ENCODE measurements at regions not wholly inside any gene's neighbourhood (a gene's known extent, or its start where the extent isn't known, plus 50 kb on each side); places are given as distances from the start of the nearest gene placed in this dataset.

GRCh38 chr20:58099956-58100730 is 128.3 kb downstream of the ANKRD60 start:
- DNase-seq (ENCODE audit: extremely low read depth, low read depth) = no peak
- no peak overlapping the region for H3K4me3 ChIP-seq (replicated peaks; ENCODE audit: low read depth, low read length)
- TF ChIP-seq CTCF (IDR thresholded peaks at IDR 0.05; ENCODE audit: low read depth, low read length, missing control alignments) = no peak

DNA sequence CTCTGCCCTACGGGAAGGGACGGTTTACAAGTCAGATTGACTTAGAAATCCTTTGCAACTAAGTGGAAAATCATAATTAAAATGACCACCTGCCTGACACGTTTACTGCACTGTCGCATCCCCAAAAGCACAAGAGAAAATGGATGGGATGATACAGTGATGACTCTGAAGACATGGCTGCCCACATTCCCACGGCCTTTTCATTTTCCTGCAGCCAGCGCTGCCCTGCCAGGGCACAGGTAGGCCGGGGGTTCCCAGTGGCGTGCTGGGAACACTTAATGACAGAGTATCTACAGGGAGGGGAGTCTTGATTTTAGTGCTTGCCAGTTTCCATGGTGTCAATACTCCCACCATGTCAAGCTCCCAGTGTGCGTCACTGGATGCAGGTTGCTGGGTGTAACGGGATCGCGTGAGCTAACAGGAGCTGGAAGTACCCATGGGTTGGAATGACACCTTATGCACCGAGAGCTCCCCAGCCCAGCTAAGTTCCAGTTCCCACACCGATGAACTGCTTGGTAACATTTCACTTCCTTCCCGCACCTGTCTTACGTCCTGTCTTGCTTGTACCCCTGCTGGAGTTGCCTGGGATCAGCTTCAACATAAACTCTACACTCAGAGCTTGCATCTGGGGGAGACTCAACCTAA is 129.0 kb downstream of the ANKRD60 start:
- no peak for TF ChIP-seq CTCF (IDR thresholded peaks at IDR 0.05; ENCODE audit: low read depth, low read length, missing control alignments)
- H3K4me3 ChIP-seq (replicated peaks; ENCODE audit: low read depth, low read length) = no peak overlapping the region
- no peak for DNase-seq (ENCODE audit: extremely low read depth, low read depth)

GRCh38 chr20:58098571-58098970 is 129.9 kb downstream of the ANKRD60 start:
- TF ChIP-seq CTCF (IDR thresholded peaks at IDR 0.05; ENCODE audit: low read depth, low read length, missing control alignments) = no peak
- no peak overlapping the region for H3K4me3 ChIP-seq (replicated peaks; ENCODE audit: low read depth, low read length)
- no peak for DNase-seq (ENCODE audit: extremely low read depth, low read depth)

- no peak for TF ChIP-seq CTCF (IDR thresholded peaks at IDR 0.05; ENCODE audit: low read depth, low read length, missing control alignments)
- H3K4me3 ChIP-seq (replicated peaks; ENCODE audit: low read depth, low read length) = no peak overlapping the region
- no peak for DNase-seq (ENCODE audit: extremely low read depth, low read depth)
Observed at GRCh38 chr20:58097943-58098342, 130.5 kb downstream of the ANKRD60 start.

DNA sequence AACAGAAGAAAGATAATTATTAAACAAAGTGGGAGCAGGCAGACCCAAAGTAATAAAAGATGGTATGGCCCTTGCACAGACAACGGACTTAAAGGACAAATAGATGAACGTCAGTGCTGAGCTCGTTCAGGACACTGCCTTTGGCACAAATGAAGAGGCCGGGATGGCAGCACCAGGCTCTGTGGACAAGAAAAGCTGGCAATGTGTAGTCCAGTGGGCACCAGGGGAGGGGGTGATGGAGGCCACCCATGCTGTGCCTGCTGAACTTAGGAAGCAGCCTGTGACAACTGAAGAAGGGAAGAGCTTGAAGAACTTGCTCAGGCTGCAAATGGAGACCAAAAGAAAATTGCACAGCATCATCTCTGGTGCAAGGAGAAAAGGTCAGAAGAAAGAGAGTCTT is 131.0 kb downstream of the ANKRD60 start:
- DNase-seq (ENCODE audit: extremely low read depth, low read depth) = no peak
- TF ChIP-seq CTCF (IDR thresholded peaks at IDR 0.05; ENCODE audit: low read depth, low read length, missing control alignments) = no peak
- H3K4me3 ChIP-seq (replicated peaks; ENCODE audit: low read depth, low read length) = no peak overlapping the region

- TF ChIP-seq CTCF (IDR thresholded peaks at IDR 0.05; ENCODE audit: low read depth, low read length, missing control alignments) = no peak
- DNase-seq (ENCODE audit: extremely low read depth, low read depth) = no peak
- H3K4me3 ChIP-seq (replicated peaks; ENCODE audit: low read depth, low read length) = no peak overlapping the region
Observed at GRCh38 chr20:58096880-58097423, 131.5 kb downstream of the ANKRD60 start.

Data from HFF-Myc (cell line).